ENCODE measurements at regions not wholly inside any gene's neighbourhood (a gene's known extent, or its start where the extent isn't known, plus 50 kb on each side); places are given as distances from the start of the nearest gene placed in this dataset.

DNA sequence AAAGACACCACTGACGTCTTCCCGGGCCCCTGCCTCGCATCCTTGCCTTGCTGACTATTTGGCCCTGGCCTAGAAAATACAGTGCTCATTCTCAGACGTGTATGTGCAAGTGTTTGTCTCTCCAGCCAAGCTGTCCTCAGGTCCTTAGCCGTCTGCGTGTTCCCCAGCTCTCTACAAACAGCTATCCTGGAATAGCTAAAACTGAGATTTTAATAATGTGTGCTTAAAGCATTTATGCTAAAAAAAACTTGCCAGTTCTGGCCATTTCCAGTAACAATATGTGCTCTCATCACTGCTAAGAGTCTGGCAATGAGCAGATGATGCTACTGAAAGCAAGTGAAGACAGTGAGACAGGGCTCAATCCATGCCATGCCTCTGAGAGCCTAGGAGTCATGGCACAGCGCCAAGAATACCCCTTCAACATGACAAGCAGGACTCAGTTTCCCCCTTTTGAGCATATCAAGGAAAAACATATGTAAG is 55.7 kb downstream of the IRF2BP2 start:
- H3K36me3 Mint-ChIP-seq: no peaks in the 10 kb centered on the region
- POLR2A ChIA-PET: interaction anchor here (0.5 kb wide), 1 partner anchor 33 kb away, joined by 3 read pairs; no protein-coding TSS in a partner anchor
- no peaks in the 10 kb centered on the region for H3K9me3 Mint-ChIP-seq
- no peak for DNase-seq
- H3K27me3 Mint-ChIP-seq: no peaks in the 10 kb centered on the region
- no peak overlapping the region for H3K4me3 Mint-ChIP-seq
- no peak for ATAC-seq
- H3K27ac Mint-ChIP-seq: no peak overlapping the region
- no peaks in the 10 kb centered on the region for H3K4me1 Mint-ChIP-seq

DNA sequence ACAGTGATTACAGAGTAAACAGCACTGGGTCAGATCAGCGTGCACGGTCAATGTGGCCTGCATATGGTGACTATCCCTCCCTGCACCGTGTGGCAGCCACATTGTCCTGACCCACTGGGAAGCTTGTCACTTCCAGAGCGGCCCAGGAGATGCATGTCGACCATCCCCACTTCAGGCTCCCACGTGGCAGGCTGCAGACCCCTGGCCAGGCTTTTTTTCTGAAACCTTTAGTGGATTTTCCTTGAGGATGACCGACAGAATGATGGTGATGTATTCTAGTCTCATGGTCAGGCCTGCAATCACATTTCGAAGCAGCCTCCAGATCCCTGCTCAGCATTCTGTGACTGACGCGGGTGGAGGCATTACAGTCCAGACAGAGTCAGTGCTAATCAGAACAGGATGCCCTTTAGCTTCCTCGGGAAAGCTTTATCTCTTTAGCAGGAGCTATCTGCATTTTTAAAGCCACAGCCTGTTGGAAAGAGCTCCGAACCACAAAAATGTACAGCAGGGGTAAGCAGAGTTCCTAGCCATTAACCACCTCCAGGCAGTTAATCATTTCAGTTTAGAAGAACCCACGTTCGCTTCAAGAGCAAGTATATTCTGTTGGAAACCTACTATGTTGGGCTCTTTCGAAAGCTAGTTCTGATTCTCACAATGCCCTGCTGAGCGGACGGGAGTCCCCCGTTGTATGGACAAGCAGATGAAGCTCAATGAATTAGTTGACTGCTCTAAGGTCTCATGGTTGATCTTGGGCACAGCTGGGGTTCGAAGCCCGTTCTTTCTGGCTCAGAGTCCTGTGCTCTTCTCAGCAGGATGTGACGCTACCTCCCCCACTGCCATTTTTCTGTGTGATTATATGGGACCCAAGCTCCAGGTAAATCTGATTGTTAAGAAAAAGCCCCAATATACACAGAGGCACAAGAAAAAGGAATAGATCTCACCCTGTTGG is 56.5 kb downstream of the IRF2BP2 start:
- Mint-ChIP-seq H3K36me3 (no peaks in the 10 kb centered on the region), H3K9me3 (no peaks in the 10 kb centered on the region), H3K27ac (no peak overlapping the region), H3K4me3 (no peak overlapping the region), H3K27me3 (no peaks in the 10 kb centered on the region), H3K4me1 (no peaks in the 10 kb centered on the region)
- POLR2A ChIA-PET: no interaction called here
- no peak for DNase-seq
- ATAC-seq: no peak

DNA sequence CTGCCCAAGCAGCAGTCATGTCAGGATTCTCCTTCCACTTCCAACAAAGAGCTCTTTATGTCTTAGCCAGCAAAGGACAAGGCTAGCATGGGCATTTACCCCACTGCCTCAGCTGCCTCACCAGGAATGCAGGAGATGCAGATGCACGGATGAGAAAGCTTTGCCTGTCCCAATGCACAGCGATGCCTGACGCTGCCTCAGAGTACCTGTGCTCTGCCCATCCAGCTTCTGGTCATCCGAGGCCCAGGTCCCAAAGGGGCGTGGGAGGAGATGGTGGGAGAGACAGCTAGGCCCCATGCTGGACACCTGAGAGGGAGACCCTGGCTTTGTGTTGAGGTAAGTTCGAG is 59.0 kb downstream of the IRF2BP2 start:
- no peak for DNase-seq
- POLR2A ChIA-PET: no interaction called here
- Mint-ChIP-seq H3K36me3 (no peaks in the 10 kb centered on the region), H3K9me3 (no peaks in the 10 kb centered on the region), H3K27me3 (no peaks in the 10 kb centered on the region), H3K27ac (no peak overlapping the region), H3K4me3 (no peak overlapping the region), H3K4me1 (no peaks in the 10 kb centered on the region)
- no peak for ATAC-seq

DNA sequence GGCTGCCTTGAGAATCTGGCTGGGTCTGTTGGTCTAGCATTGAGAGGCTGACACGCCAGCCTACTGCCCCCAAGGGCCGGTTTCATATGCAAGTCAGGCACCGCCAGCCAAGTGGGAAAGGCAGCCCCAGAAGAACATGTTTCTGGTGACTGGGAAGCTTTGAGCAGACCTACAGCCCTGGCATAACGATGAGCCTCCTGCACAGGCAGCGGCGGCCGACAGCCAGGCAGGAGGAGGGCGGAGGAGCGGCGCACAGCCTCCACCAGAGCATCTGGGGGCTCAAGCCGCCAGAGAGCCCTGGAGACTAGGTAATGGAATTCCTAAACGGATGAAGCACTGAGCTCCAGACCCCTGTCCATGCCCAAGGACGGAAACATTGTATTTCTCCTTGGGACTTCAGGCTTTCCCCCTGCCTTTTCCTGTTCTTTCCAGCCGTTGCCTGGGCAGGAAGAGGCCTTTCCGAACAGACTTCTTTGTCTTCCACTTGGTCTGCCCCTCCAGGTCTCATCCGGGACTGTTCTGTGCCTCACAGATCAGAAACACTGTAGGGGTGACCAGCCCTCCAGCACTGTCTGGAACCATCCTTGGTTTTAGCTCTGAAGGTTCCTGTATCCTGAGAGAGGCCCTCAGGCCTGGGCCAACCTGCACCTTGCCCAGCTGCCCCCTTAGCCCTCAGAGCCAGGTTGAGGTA is 59.5 kb downstream of the IRF2BP2 start:
- ATAC-seq (no peak), DNase-seq (no peak)
- Mint-ChIP-seq H3K36me3 (no peaks in the 10 kb centered on the region), H3K27me3 (no peaks in the 10 kb centered on the region), H3K9me3 (no peaks in the 10 kb centered on the region), H3K4me1 (no peaks in the 10 kb centered on the region), H3K4me3 (no peak overlapping the region), H3K27ac (no peak overlapping the region)
- POLR2A ChIA-PET: no interaction called here

DNA sequence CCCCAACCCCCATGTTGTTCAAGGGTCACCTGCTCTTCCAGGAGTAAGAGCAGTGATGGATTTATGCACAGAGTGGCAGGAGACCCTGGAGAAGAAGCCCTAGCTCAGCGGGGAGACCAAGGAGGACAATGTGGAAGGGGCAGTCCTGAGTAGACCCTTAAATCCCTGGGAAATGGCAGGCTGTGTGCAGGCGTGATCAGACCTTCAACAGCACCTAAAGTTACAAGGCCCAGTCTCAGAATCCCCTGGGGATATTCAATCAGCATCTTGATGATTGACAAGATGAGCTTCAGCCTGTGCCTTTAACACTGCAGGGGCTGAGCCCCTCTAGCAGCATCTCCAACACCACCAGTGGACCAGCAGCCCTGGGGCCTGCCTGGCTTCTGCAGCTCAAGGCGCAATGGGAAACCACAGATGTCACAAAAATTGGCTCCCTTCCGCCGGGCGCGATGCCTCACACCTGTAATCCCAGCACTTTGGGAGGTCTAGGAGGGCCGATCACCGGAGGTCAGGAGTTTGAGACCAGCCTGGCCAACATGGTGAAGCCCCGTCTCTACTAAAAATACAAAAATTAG is 60.4 kb downstream of the IRF2BP2 start:
- ATAC-seq: no peak
- H3K27ac Mint-ChIP-seq: no peak overlapping the region
- H3K4me1 Mint-ChIP-seq: peaks cover 6 to 9% (median 7%) of the 10 kb centered on the region in 4 donors
- H3K9me3 Mint-ChIP-seq: no peaks in the 10 kb centered on the region
- H3K36me3 Mint-ChIP-seq: no peaks in the 10 kb centered on the region
- no peak overlapping the region for H3K4me3 Mint-ChIP-seq
- H3K27me3 Mint-ChIP-seq: no peaks in the 10 kb centered on the region
- no peak for DNase-seq
- POLR2A ChIA-PET: interaction anchor here (0.7 kb wide), 1 partner anchor 13 kb away, joined by 4 read pairs; no protein-coding TSS in a partner anchor

GRCh38 chr1:234546890-234547788 is 62.8 kb downstream of the IRF2BP2 start:
- Mint-ChIP-seq H3K4me3 (no peak overlapping the region), H3K4me1 (peaks cover 15 to 23% (median 17%) of the 10 kb centered on the region in 4 donors), H3K27ac (no peak overlapping the region), H3K9me3 (no peaks in the 10 kb centered on the region), H3K27me3 (peaks cover 0 to 5% (median 0%) of the 10 kb centered on the region in 5 donors), H3K36me3 (no peaks in the 10 kb centered on the region)
- DNase-seq (no peak), ATAC-seq (no peak)
- POLR2A ChIA-PET: no interaction called here

DNA sequence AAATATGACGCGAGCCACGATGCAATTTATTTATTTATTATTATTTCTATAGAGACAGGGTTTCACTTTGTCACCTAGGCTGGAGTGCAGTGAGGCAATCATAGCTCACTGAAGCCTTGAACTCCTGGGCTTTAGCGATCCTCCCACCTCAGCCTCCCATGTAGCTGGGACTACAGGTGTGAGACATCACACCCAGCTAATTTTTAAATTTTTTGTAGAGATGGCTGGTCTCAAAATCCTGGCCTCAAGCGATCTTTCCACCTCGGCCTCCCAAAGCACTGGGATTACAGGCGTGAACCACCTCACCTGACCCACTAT is 63.6 kb downstream of the IRF2BP2 start:
- H3K36me3 Mint-ChIP-seq: no peaks in the 10 kb centered on the region
- ATAC-seq (no peak), DNase-seq (no peak)
- no peaks in the 10 kb centered on the region for H3K9me3 Mint-ChIP-seq
- H3K4me3 Mint-ChIP-seq: no peak overlapping the region
- no peak overlapping the region for H3K27ac Mint-ChIP-seq
- peaks cover 15 to 23% (median 17%) of the 10 kb centered on the region in 4 donors for H3K4me1 Mint-ChIP-seq
- peaks cover 0 to 5% (median 0%) of the 10 kb centered on the region in 5 donors for H3K27me3 Mint-ChIP-seq
- POLR2A ChIA-PET: no interaction called here

- Mint-ChIP-seq H3K4me1 (peaks cover 15 to 23% (median 17%) of the 10 kb centered on the region in 4 donors), H3K4me3 (no peak overlapping the region), H3K27me3 (peaks cover 0 to 5% (median 0%) of the 10 kb centered on the region in 5 donors), H3K27ac (peak overlapping the region in 4 of 10 donors; percentile 10 to 82 (median 35)), H3K9me3 (no peaks in the 10 kb centered on the region), H3K36me3 (no peaks in the 10 kb centered on the region)
- no peak for DNase-seq
- POLR2A ChIA-PET: no interaction called here
- no peak for ATAC-seq
These were observed 64.2 kb downstream of the IRF2BP2 start for GRCh38 chr1:234545517-234546386.

DNA sequence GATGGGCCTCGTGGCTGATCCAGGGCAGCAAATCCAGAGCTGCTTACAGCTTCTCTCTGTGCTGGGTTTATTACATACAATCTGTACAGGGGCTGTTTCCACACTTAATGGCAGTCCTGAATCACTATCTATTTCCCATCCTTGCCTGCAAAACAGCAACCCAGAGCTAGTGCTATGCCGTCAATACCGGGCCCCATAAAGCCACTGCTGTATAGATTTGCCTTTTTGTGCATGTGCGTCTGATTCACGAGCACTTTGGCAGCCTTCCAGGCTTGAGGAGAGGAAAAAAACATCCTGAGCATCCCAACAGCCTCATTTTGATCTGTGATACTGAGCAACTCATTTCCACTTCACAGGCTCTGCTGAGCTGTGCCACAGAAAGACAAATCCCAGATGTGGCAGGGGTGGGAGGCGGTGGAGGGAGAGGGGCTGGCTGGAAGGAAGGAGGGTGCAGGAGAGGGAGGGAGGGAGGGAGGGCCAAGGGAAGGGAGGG is 65.2 kb upstream of the TARBP1 start:
- Mint-ChIP-seq H3K27ac (peak overlapping the region; percentile 14 to 82 (median 70)), H3K4me1 (peaks cover 16 to 23% (median 20%) of the 10 kb centered on the region in 4 donors), H3K4me3 (peak overlapping the region in 1 of 10 donors; percentile 29), H3K9me3 (no peaks in the 10 kb centered on the region), H3K27me3 (peaks cover 0 to 5% (median 0%) of the 10 kb centered on the region in 5 donors), H3K36me3 (no peaks in the 10 kb centered on the region)
- POLR2A ChIA-PET: interaction anchor here (0.5 kb wide), 1 partner anchor 222 kb away, joined by 3 read pairs; no protein-coding TSS in a partner anchor
- peak; percentile 22 to 85 (median 55) for DNase-seq
- peak; percentile 93 to 94 for ATAC-seq

GRCh38 chr1:234543442-234544086 is 64.6 kb upstream of the TARBP1 start:
- Mint-ChIP-seq H3K36me3 (no peaks in the 10 kb centered on the region), H3K27ac (peak overlapping the region; percentile 14 to 82 (median 70)), H3K27me3 (peaks cover 0 to 5% (median 0%) of the 10 kb centered on the region in 5 donors), H3K4me3 (no peak overlapping the region), H3K4me1 (peaks cover 16 to 23% (median 21%) of the 10 kb centered on the region in 4 donors), H3K9me3 (no peaks in the 10 kb centered on the region)
- POLR2A ChIA-PET: interaction anchor here (0.5 kb wide), 1 partner anchor 222 kb away, joined by 3 read pairs; no protein-coding TSS in a partner anchor
- ATAC-seq (no peak), DNase-seq (no peak)
